Neural cell (in vitro differentiated cells): ENCODE measurements at regions not wholly inside any gene's neighbourhood (a gene's known extent, or its start where the extent isn't known, plus 50 kb on each side); places are given as distances from the start of the nearest gene placed in this dataset.

Experiments
- EZH2 ChIP-seq: fragments of 200-600, 300-800 bp; shearing (Covaris generic), sonication (generic); IDR thresholded peaks from 2 replicates; pipeline ENCODE4 v1.6.1; 2014; ENCODE audit warnings: antibody characterized with exemption, low read length, borderline replicate concordance, mild to moderate bottlenecking; ENCODE audit not compliant: insufficient read depth, poor library complexity, severe bottlenecking
- TF ChIP-seq, protein P1 (sequence below): fragments of 450-650 bp; IDR thresholded peaks from 2 replicates; pipeline ENCODE4 v1.5.1; 2014; ENCODE audit warnings: antibody characterized with exemption, mild to moderate bottlenecking, moderate library complexity; ENCODE audit not compliant: poor library complexity, severe bottlenecking
- TF ChIP-seq, protein P2 (sequence below): IDR thresholded peaks from 2 replicates; pipeline ENCODE4 v1.6.1; 2012; ENCODE audit warnings: borderline replicate concordance

DNA sequence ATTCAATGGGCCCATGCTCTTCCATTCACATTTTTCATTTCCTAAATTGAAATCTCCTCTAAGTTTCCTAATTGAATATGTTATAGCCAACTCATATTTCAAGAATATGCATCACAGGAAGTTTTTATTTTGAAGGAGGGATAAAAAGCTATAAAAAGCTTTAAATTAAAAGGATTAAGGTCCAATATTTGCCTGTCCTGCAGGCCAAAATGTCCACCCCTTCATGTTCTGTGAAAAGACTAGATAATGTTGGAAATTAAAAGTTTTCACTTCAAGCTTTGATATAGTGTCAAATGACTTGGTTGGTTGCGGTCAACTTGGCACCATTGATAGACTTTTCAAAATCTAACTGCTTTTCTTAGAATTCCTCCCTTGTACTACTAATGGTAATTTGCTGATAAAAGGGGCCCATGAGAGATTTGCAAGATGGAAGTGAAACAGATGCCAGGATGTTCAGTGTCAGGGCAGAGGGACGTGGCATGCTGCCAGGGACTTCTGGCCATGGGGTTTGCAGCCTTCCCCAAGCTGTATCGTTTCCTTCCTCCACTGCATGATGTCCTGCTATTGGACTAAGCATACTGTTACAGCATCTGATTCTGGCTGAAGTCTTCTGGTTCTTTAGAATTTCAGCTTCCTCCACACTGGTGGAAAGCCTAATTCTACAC lies 547.3 kb upstream of the MIR17HG start:
- TF ChIP-seq, protein P1, sequence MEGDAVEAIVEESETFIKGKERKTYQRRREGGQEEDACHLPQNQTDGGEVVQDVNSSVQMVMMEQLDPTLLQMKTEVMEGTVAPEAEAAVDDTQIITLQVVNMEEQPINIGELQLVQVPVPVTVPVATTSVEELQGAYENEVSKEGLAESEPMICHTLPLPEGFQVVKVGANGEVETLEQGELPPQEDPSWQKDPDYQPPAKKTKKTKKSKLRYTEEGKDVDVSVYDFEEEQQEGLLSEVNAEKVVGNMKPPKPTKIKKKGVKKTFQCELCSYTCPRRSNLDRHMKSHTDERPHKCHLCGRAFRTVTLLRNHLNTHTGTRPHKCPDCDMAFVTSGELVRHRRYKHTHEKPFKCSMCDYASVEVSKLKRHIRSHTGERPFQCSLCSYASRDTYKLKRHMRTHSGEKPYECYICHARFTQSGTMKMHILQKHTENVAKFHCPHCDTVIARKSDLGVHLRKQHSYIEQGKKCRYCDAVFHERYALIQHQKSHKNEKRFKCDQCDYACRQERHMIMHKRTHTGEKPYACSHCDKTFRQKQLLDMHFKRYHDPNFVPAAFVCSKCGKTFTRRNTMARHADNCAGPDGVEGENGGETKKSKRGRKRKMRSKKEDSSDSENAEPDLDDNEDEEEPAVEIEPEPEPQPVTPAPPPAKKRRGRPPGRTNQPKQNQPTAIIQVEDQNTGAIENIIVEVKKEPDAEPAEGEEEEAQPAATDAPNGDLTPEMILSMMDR, result no peak
- TF ChIP-seq, protein P2, sequence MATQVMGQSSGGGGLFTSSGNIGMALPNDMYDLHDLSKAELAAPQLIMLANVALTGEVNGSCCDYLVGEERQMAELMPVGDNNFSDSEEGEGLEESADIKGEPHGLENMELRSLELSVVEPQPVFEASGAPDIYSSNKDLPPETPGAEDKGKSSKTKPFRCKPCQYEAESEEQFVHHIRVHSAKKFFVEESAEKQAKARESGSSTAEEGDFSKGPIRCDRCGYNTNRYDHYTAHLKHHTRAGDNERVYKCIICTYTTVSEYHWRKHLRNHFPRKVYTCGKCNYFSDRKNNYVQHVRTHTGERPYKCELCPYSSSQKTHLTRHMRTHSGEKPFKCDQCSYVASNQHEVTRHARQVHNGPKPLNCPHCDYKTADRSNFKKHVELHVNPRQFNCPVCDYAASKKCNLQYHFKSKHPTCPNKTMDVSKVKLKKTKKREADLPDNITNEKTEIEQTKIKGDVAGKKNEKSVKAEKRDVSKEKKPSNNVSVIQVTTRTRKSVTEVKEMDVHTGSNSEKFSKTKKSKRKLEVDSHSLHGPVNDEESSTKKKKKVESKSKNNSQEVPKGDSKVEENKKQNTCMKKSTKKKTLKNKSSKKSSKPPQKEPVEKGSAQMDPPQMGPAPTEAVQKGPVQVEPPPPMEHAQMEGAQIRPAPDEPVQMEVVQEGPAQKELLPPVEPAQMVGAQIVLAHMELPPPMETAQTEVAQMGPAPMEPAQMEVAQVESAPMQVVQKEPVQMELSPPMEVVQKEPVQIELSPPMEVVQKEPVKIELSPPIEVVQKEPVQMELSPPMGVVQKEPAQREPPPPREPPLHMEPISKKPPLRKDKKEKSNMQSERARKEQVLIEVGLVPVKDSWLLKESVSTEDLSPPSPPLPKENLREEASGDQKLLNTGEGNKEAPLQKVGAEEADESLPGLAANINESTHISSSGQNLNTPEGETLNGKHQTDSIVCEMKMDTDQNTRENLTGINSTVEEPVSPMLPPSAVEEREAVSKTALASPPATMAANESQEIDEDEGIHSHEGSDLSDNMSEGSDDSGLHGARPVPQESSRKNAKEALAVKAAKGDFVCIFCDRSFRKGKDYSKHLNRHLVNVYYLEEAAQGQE, result no peak
- no peak for TF ChIP-seq EZH2
